ENCODE measurements at regions not wholly inside any gene's neighbourhood (a gene's known extent, or its start where the extent isn't known, plus 50 kb on each side); places are given as distances from the start of the nearest gene placed in this dataset.
"Not testable (repeated sequence)": the region's sequence is repeated elsewhere in the genome, so short reads cannot be mapped to it uniquely, and the experiment has no call there.

- not testable (repeated sequence) for DNase-seq
Measured at GRCh38 chr3:10109-10996, 186.2 kb upstream of the CHL1 start.

GRCh38 chr3:11734-12133 is 184.8 kb upstream of the CHL1 start:
- DNase-seq: no peak

DNA sequence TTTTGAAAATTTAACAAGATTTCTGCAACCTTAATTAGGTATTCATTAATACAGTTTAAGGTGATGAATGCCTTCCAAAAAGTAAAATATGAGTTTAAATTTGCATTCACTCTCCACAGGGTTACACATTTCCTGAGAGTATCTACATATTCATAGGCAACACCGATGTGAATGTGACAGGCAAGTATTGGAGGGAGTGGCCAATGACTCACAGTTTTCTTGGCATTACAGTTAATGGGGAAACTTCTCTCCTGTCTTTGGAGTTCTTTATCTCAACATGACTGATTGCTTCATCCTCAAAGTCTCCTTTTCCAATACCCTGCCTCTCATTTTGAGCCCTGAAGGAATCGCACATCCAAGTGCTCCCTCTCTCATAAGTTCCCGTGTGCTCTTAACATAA is 181.9 kb upstream of the CHL1 start:
- no peak for DNase-seq

- DNase-seq: no peak
Measured at GRCh38 chr3:16366-16765, 180.2 kb upstream of the CHL1 start.

- no peak for DNase-seq
Measured at GRCh38 chr3:20421-20820, 176.1 kb upstream of the CHL1 start.

GRCh38 chr3:24006-24405 is 172.6 kb upstream of the CHL1 start:
- no peak for DNase-seq

GRCh38 chr3:25056-25455 is 171.5 kb upstream of the CHL1 start:
- no peak for DNase-seq

GRCh38 chr3:35985-36384 is 160.6 kb upstream of the CHL1 start:
- not testable (repeated sequence) for DNase-seq

DNA sequence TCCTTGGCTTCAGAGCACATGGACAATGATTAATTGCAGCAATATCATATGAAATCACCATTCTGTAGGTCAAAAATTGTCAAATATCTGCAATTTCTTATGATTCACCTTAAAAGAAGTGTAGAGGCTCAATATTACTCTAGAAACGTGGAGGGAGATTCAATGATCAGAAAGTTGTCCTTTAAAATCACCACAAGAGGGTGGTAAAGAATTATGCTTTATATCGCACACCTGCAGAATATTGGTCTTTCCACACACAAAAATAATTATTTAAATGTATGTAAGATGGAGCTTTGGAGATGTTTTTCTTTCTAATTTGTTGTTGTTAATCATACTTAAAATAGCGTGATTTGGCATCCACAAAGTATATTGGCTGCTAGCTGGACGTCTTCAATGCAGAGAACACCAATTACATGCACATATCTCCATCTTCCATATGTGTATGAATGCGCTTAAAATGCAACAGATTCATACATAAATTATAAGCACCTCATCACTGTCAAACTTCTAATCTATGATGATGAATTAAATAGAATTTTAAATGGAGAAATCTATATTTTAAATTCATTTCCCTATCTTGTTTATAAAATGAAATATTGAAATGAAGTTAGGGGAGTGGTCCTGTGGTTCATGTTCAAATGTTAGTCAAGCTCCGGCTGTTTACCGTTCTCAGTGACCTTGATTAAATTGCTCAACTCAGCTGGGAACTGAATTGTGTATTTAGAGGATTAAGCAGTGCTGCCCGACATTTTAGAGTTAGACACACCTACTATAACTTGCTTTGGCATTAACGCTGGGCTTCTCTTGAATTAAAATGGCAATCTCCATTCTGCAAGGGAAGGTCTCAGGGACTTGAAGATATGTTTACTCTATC is 153.5 kb upstream of the CHL1 start:
- not testable (repeated sequence) for DNase-seq

- DNase-seq: no peak
Measured at GRCh38 chr3:44028-44676, 152.4 kb upstream of the CHL1 start.

DNA sequence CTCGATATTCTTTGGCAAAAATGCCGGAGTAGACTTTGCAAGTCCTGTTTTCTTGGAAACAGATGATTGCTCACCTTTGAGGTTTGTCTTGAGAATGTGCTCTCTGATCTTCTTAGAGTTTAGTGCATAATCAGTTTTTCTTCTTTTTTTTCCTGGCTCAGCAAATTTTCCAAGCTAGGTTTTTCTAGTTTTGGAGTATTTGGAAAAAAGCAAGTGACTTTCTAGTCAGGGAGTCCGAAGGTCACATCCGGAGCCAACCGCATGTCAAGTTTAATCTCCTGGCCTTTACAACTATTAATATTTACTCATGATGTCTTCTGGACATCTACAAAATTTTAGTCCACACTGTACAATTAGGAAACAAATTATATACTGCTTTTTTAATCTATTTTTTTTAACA is 151.6 kb upstream of the CHL1 start:
- not testable (repeated sequence) for DNase-seq

DNA sequence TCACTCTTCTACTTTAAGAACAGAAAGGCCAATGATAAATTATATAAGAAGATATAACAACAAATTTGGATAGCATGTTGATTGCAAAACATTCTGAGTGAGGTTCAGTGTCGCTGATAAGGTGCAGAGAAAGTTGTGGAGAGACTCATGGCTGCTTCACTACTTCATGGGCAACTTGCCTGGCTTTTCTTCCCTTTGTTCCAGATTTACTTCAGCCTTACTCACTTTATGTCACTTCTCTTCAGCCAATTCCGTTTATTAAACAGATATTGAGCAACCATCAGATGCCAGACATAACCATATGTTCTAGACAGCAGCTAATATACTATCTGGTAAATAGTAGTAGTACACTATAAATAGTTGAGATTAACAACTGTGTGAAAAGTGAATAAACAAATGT is 150.0 kb upstream of the CHL1 start:
- no peak for DNase-seq

DNA sequence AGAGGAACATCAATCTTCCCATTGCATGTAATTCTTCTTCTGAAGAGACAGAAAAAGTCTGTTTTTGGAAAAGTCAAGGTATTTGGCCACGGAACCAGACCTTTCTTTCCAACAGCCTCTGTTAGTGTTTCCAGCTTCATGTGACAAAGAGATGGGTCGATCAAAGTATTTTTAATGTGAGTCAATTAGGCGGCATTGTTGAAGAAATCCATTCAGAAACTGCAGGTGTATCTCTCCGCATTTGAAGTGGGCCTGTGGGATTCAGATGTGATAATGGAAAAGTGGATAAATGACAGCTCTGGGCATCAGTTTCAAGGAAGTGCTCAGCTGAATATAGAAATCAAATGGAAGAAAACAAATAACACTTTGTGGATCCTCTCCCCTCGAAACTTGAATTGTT is 143.1 kb upstream of the CHL1 start:
- DNase-seq: not testable (repeated sequence)

DNA sequence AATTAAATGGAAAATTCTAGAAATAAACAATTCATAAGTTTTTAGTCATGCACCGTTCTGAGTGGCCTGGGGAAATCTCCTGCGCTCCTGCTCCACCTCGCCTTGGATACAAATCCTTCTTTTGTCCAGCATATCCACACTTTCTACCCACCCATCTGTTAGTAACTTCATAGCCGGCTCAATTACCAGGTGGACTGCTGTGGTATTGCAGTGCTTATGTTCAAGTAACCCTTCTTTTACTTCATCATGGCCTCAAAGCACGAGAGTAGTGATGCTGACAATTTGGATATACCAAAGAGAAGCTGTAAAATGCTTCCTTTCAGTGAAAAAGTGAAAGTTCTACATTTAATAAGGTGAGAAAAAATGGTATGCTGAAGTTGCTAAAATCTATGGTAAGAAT is 142.3 kb upstream of the CHL1 start:
- DNase-seq: no peak

DNA sequence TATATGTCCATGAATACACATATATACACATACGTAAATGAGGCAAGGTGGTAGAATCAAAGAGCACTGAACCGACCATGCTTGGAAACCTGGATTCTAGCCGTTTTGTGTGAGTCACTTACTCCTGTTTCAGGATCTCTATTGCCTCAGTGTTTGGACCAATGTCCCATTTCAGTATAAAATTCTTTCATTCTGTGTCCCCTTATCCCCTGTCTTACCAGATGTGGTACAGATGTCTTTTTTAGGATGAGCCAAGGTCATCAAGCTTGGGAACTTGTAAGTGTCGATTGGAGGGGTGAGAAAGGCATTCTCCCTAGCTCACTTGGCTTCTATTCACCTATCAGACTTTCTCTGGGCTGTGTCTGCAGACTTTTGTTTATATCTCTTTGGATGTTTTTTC is 139.9 kb upstream of the CHL1 start:
- no peak for DNase-seq

DNA sequence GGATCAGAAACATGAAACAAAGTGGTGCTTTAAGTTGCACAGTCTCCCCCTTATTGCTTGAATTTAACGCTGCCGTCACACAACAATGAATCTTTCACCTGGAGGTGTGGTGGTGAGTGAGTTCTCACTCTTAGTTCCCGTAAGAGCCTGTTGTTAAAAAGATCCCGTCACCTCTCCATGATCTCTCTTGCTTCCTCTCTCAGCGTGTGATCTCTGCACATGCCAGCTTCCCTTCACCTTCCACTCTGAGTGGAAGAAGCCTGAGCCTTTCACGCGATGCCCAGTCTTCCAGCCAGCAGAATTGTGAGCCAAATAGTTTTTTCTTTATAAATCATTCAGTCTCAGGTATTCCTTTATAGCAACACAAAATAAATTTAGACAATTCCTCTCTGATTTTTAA is 136.7 kb upstream of the CHL1 start:
- no peak for DNase-seq

DNA sequence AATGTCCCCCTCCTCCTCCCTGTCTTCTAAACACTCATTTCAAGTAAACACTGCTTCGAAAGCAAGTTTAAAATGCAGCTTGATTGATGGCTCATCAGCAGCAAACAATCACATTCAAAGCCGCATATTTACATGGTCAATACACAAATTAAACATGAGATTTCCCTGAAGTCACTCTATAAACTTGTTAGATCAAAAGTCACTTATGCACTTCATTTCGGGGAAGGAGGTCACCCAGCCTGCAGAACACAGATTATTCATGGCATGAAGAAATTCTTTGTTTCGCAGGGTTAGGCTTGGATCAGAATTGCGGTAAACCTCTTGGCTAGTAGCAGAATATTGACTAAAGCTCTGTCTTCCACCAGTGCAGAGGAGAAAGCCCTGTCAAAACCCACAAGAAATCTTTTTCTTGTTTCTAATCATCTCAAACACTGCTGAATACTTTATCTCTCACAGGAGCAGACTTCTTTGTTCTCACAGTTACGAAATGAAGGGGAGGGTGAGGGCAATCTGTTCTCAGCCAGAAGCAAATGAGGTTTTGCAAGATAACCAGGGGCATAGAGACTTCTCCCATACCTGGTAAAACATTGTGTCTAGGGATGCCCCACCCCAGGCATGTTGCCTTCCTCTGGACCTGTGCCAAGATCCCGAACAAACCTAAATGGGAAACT is 133.3 kb upstream of the CHL1 start:
- DNase-seq: no peak

- no peak for DNase-seq
Measured at GRCh38 chr3:69690-70089, 126.9 kb upstream of the CHL1 start.

DNA sequence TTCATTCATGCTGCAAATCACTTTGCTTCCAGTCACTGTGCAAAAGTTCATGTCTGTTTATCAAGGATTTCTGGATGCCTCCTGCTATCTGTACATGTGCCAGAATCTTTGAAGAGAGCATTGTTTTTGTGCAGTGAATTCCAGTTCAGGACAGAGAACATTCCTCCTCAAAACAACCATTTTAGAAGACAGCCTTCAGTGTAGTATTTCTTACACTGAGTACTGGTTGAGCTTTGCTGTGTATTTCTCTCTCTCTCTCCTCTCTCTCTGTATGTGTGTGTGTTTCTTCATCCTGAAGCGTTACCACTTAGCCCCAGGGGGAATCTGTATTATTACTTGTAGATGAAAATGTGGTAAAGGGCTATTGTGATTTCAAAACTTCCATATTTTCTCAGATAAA is 123.8 kb upstream of the CHL1 start:
- DNase-seq: no peak

DNA sequence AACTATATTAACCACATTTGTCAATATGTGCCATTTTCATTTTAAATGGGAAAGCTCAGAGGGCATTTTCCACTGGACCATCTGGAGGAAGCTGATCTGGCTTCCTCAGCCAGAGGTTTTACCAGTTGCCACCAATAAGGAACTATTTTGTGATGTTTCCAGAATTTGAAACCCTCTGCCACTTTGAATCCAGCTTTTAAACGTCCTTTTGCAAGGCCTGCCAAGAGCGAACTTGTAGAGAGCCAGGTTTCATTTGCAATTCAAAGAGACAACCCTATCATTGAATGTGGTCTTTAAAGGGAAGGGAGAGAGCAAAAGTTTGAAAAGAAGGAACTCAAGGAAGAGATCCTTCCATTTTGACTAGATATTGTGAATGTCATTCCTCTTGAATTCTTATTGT is 123.3 kb upstream of the CHL1 start:
- DNase-seq: no peak

GRCh38 chr3:74676-75243 is 121.8 kb upstream of the CHL1 start:
- no peak for DNase-seq

- no peak for DNase-seq
Measured at GRCh38 chr3:75260-75659, 121.3 kb upstream of the CHL1 start.

DNA sequence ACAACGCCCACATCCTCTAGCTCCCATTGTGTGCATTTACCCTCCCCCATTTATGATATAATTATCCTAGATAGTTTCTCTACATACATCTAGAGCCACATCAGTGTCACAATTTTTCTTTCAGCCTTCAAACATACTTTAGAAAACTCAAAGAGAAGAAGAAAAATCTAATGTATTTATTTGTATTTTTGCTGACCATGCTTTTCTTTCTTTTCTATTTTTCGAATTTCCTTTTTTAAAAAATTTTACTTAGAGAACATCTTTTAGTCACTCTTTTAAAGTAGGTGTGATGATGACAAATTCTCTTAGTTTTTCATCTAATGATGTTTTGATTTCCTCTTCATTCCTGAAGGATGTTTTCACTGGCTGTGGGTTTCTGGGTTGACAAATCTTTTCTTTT is 117.0 kb upstream of the CHL1 start:
- no peak for DNase-seq

All from NCI-H1417 treated with DMSO at 0.1 percent for 48 hours (cell line).